Panc1 (cell line): ENCODE measurements at regions not wholly inside any gene's neighbourhood (a gene's known extent, or its start where the extent isn't known, plus 50 kb on each side); places are given as distances from the start of the nearest gene placed in this dataset.

Source experiments
- ATAC-seq: fragments of 200-7000 bp; cut with Tn5 transposase; 2 replicates; pipeline ENCODE4 v1.9.1; 2020; ENCODE audit warnings: mild to moderate bottlenecking, moderate library complexity
- BruUV-seq: library from RNA; stranded (reverse); fragments of 400-500 nt; replicated peaks from 2 replicates; lab custom pipeline; 2021; lab: Mats Ljungman, UMichigan
- CTCF ChIA-PET: fragments of 300-600 bp; sonication (Branson Sonifier 250); formaldehyde crosslinking; loops from one replicate; lab custom pipeline; 2022; ENCODE audit warnings: antibody characterized with exemption; lab: Charles Lee
- POLR2A ChIA-PET: fragments of 300-600 bp; sonication (Branson Sonifier 250); formaldehyde crosslinking; loops from one replicate; lab custom pipeline; 2022; ENCODE audit warnings: antibody characterized with exemption; lab: Charles Lee
- DNase-seq: peaks from one replicate; pipeline ENCODE4 v3.0.0-alpha.2; 2010; ENCODE audit warnings: low read depth, low spot score
- H3K27ac ChIP-seq: 2 replicates; pipeline ENCODE4 v1.5.1; 2011; ENCODE audit warnings: mild to moderate bottlenecking, low read length, inconsistent platforms
- H3K27me3 ChIP-seq: fragments of 200-500 bp; sonication (Bioruptor generic); 2 replicates; pipeline ENCODE4 v1.6.0; 2014; ENCODE audit warnings: low read length, inconsistent platforms; ENCODE audit not compliant: control insufficient read depth, insufficient read depth
- H3K36me3 ChIP-seq: fragments of 200-500 bp; sonication (Bioruptor generic); 2 replicates; pipeline ENCODE4 v1.5.1; 2014; ENCODE audit warnings: inconsistent platforms, mild to moderate bottlenecking, low read length, moderate library complexity; ENCODE audit not compliant: control insufficient read depth, insufficient read depth
- H3K4me1 ChIP-seq: 2 replicates; pipeline ENCODE4 v1.5.1; 2011; ENCODE audit warnings: inconsistent platforms, mild to moderate bottlenecking, low read length, moderate library complexity; ENCODE audit not compliant: control insufficient read depth, insufficient read depth
- H3K4me3 ChIP-seq, 2 experiments: 2 replicates each; pipeline ENCODE4 v1.5.1; 2011 to 2012; ENCODE audit warnings: low read depth in 2 of 2, low read length in 2 of 2, mild to moderate bottlenecking in 2 of 2, inconsistent platforms in 1 of 2, moderate library complexity in 1 of 2
- H3K9me3 ChIP-seq: fragments of 200-500 bp; sonication (Bioruptor generic); 2 replicates; pipeline ENCODE4 v1.5.1; 2014; ENCODE audit warnings: low read depth, mild to moderate bottlenecking, inconsistent platforms, low read length, moderate library complexity; ENCODE audit not compliant: control insufficient read depth, insufficient read depth
- POLR2AphosphoS5 ChIP-seq: IDR thresholded peaks from 2 replicates; pipeline ENCODE4 v1.6.1; 2012; ENCODE audit warnings: mild to moderate bottlenecking, low read depth, low read length, moderate library complexity
- SIN3A ChIP-seq: IDR thresholded peaks from 2 replicates; pipeline ENCODE4 v1.6.1; 2012; ENCODE audit warnings: low read depth, mild to moderate bottlenecking, low read length, moderate library complexity, borderline replicate concordance; ENCODE audit not compliant: insufficient read depth
- TCF7L2 ChIP-seq: IDR thresholded peaks from 2 replicates; pipeline ENCODE4 v1.6.1; 2011; ENCODE audit warnings: mild to moderate bottlenecking, low read depth, low read length, inconsistent platforms
- in situ Hi-C: cut with HindIII; loops from 2 replicates; pipeline ENCODE4 v1.10.0; 2016; ENCODE audit warnings: low sequenced_read_pairs, low pct_unique_long_range_greater_than_20kb
- intact Hi-C: fragments of 100-400 bp; cut with micrococcal nuclease; formaldehyde crosslinking; loops from one replicate; pipeline ENCODE4 v1.10.0; 2022; ENCODE audit not compliant: unreplicated experiment
- TF ChIP-seq, protein P1 (sequence below): fragments of 450-650 bp; IDR thresholded peaks from 2 replicates; pipeline ENCODE4 v1.5.1; 2017; ENCODE audit warnings: mild to moderate bottlenecking
- TF ChIP-seq, protein P2 (sequence below), 2 experiments: IDR thresholded peaks; 2 replicates each; pipeline ENCODE4 v1.6.1; 2011 to 2012; ENCODE audit warnings: low read depth in 2 of 2, control low read depth in 1 of 2, low read length in 1 of 2, mild to moderate bottlenecking in 1 of 2, moderate library complexity in 1 of 2; ENCODE audit not compliant: insufficient read depth in 1 of 2

GRCh38 chr3:26081806-26082205, 291.9 kb downstream of the OXSM start:
- DNase-seq (no peak), ATAC-seq (no peak)
- TF ChIP-seq, protein P1, sequence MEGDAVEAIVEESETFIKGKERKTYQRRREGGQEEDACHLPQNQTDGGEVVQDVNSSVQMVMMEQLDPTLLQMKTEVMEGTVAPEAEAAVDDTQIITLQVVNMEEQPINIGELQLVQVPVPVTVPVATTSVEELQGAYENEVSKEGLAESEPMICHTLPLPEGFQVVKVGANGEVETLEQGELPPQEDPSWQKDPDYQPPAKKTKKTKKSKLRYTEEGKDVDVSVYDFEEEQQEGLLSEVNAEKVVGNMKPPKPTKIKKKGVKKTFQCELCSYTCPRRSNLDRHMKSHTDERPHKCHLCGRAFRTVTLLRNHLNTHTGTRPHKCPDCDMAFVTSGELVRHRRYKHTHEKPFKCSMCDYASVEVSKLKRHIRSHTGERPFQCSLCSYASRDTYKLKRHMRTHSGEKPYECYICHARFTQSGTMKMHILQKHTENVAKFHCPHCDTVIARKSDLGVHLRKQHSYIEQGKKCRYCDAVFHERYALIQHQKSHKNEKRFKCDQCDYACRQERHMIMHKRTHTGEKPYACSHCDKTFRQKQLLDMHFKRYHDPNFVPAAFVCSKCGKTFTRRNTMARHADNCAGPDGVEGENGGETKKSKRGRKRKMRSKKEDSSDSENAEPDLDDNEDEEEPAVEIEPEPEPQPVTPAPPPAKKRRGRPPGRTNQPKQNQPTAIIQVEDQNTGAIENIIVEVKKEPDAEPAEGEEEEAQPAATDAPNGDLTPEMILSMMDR = no peak
- no peak for TF ChIP-seq SIN3A
- no peak for TF ChIP-seq POLR2AphosphoS5
- TF ChIP-seq, protein P2, sequence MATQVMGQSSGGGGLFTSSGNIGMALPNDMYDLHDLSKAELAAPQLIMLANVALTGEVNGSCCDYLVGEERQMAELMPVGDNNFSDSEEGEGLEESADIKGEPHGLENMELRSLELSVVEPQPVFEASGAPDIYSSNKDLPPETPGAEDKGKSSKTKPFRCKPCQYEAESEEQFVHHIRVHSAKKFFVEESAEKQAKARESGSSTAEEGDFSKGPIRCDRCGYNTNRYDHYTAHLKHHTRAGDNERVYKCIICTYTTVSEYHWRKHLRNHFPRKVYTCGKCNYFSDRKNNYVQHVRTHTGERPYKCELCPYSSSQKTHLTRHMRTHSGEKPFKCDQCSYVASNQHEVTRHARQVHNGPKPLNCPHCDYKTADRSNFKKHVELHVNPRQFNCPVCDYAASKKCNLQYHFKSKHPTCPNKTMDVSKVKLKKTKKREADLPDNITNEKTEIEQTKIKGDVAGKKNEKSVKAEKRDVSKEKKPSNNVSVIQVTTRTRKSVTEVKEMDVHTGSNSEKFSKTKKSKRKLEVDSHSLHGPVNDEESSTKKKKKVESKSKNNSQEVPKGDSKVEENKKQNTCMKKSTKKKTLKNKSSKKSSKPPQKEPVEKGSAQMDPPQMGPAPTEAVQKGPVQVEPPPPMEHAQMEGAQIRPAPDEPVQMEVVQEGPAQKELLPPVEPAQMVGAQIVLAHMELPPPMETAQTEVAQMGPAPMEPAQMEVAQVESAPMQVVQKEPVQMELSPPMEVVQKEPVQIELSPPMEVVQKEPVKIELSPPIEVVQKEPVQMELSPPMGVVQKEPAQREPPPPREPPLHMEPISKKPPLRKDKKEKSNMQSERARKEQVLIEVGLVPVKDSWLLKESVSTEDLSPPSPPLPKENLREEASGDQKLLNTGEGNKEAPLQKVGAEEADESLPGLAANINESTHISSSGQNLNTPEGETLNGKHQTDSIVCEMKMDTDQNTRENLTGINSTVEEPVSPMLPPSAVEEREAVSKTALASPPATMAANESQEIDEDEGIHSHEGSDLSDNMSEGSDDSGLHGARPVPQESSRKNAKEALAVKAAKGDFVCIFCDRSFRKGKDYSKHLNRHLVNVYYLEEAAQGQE (IDR thresholded peaks at IDR 0.05; ENCODE audit: insufficient read depth in 1 of 2, low read depth in 2 of 2, low read length in 1 of 2) = no peak
- TF ChIP-seq TCF7L2 = no peak
- Histone ChIP-seq H3K4me3 (no peak overlapping the region), H3K27ac (no peak overlapping the region), H3K9me3 (no peaks in the 10 kb centered on the region), H3K27me3 (no peaks in the 10 kb centered on the region), H3K36me3 (no peaks in the 10 kb centered on the region), H3K4me1 (no peaks in the 10 kb centered on the region)
- in situ Hi-C loops = no loop called here
- POLR2A ChIA-PET = no interaction called here
- BruUV-seq = no TSS peak
- CTCF ChIA-PET = no interaction called here
- intact Hi-C loops = no loop called here

DNA sequence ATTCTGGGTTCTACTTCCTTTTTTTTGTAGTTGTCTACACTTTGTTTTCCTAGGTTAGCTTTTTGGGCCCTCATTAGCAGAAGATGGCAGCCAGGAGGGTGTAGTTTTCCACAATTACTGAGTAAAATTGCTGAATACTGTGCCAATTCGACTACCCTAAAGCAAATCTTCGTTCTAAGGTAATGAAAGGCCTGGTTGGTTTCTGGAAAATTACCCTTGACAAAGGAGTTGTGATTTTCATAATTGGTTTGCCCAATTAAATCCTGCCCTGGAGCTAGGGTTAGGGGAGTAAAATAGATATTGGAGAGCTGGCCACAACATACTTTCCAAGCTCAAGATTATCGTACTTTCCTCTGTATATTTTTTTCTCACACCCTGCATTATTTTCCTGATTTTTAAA, 293.0 kb downstream of the OXSM start:
- H3K36me3 ChIP-seq = no peaks in the 10 kb centered on the region
- H3K4me3 ChIP-seq = no peak overlapping the region
- ATAC-seq = no peak
- intact Hi-C loops = no loop called here
- POLR2A ChIA-PET = no interaction called here
- TF ChIP-seq, protein P2 (IDR thresholded peaks at IDR 0.05; ENCODE audit: insufficient read depth in 1 of 2, low read depth in 2 of 2, low read length in 1 of 2) = no peak
- TF ChIP-seq TCF7L2 (no peak), SIN3A (no peak), POLR2AphosphoS5 (no peak)
- TF ChIP-seq, protein P1 = no peak
- BruUV-seq = no TSS peak
- DNase-seq = no peak
- H3K27me3 ChIP-seq = no peaks in the 10 kb centered on the region
- no peaks in the 10 kb centered on the region for H3K4me1 ChIP-seq
- H3K9me3 ChIP-seq = no peaks in the 10 kb centered on the region
- CTCF ChIA-PET = no interaction called here
- H3K27ac ChIP-seq = no peak overlapping the region
- in situ Hi-C loops = no loop called here
